Tibial nerve (tissue), 4 donors: ENCODE measurements at regions not wholly inside any gene's neighbourhood (a gene's known extent, or its start where the extent isn't known, plus 50 kb on each side); places are given as distances from the start of the nearest gene placed in this dataset.
A peak's percentile ranks its signal among the peaks of the same experiment; 100 is the strongest.

Source experiments
- DNase-seq, 2 donors: peaks; one replicate each; pipeline ENCODE4 v3.0.0-alpha.2; 2019; ENCODE audit warnings: low spot score in 2 of 2
- H3K27ac ChIP-seq, 4 donors: fragments of 200-600 bp; sonication (generic) in 3 of 4; one replicate each; pipeline ENCODE4 v1.5.1; 2017 to 2019; ENCODE audit warnings: mild to moderate bottlenecking in 1 of 4
- H3K27me3 ChIP-seq, 2 donors: fragments of 200-600 bp; sonication (generic) in 1 of 2; one replicate each; pipeline versions ENCODE4 v1.5.1 to v1.6.0; 2017 to 2019
- H3K36me3 ChIP-seq, 3 donors: fragments of 200-600 bp; sonication (generic); one replicate each; pipeline ENCODE4 v1.5.1; 2018 to 2019
- H3K4me1 ChIP-seq, 4 donors: fragments of 200-600 bp; sonication (generic) in 3 of 4; one replicate each; pipeline ENCODE4 v1.5.1; 2017 to 2019
- H3K4me3 ChIP-seq, 4 donors: fragments of 200-600 bp; sonication (generic) in 3 of 4; one replicate each; pipeline ENCODE4 v1.5.1; 2017 to 2019; ENCODE audit warnings: mild to moderate bottlenecking in 1 of 4, moderate library complexity in 1 of 4
- H3K9me3 ChIP-seq, 4 donors: fragments of 200-600 bp; sonication (generic) in 3 of 4; one replicate each; pipeline ENCODE4 v1.5.1; 2017 to 2019
- EP300 ChIP-seq, 2 donors: sonication (generic); formaldehyde crosslinking; IDR thresholded peaks; one replicate each; pipeline ENCODE4 v1.6.1; 2017; ENCODE audit warnings: antibody characterized with exemption in 2 of 2, mild to moderate bottlenecking in 1 of 2
- POLR2A ChIP-seq, 2 donors: fragments of 450-650 bp; IDR thresholded peaks; one replicate each; pipeline ENCODE4 v1.6.1; 2017; ENCODE audit warnings: antibody characterized with exemption in 2 of 2, mild to moderate bottlenecking in 2 of 2, moderate library complexity in 2 of 2
- WGBS, 2 donors: methylation state at CpG; one replicate each; pipeline ENCODE4 v1.1.5; 2018; 5-methylcytosine and 5-hydroxymethylcytosine counted together
- TF ChIP-seq, protein P1 (sequence below), 5 experiments: fragments of 200-600 bp in 3 of 5; fragments of 450-650 bp in 2 of 5; sonication (generic) in 3 of 5; IDR thresholded peaks; one replicate each; pipeline ENCODE4 v1.5.1; 2016 to 2019; ENCODE audit warnings: antibody characterized with exemption in 5 of 5, mild to moderate bottlenecking in 3 of 5, moderate library complexity in 2 of 5

DNA sequence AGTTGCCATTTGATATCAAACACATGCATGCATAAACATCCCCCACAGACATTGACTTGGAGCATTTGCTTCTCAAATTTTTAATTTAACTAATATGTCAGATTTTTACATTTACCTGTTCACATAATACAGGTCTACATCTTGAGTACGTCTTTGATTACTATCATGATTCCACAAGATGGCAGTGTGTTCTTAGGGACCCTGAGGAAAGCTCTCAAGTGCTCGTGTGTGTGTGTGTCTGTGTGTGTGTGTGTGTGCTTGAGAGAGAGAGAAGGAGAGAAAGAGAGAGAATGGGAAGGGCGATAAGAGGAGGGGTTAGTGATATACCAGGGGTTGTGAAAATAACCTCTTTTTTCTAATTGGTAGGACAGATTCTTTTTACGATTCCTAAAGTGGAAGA lies 167.1 kb upstream of the OR4E1 start:
- TF ChIP-seq, protein P1, sequence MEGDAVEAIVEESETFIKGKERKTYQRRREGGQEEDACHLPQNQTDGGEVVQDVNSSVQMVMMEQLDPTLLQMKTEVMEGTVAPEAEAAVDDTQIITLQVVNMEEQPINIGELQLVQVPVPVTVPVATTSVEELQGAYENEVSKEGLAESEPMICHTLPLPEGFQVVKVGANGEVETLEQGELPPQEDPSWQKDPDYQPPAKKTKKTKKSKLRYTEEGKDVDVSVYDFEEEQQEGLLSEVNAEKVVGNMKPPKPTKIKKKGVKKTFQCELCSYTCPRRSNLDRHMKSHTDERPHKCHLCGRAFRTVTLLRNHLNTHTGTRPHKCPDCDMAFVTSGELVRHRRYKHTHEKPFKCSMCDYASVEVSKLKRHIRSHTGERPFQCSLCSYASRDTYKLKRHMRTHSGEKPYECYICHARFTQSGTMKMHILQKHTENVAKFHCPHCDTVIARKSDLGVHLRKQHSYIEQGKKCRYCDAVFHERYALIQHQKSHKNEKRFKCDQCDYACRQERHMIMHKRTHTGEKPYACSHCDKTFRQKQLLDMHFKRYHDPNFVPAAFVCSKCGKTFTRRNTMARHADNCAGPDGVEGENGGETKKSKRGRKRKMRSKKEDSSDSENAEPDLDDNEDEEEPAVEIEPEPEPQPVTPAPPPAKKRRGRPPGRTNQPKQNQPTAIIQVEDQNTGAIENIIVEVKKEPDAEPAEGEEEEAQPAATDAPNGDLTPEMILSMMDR (IDR thresholded peaks at IDR 0.05), result no peak
- TF ChIP-seq POLR2A (IDR thresholded peaks at IDR 0.05) (no peak), EP300 (IDR thresholded peaks at IDR 0.05) (no peak)
- H3K27me3 ChIP-seq, result no peaks in the 10 kb centered on the region
- H3K9me3 ChIP-seq, result no peaks in the 10 kb centered on the region
- no peaks in the 10 kb centered on the region for H3K4me1 ChIP-seq
- DNase-seq, result no peak
- H3K27ac ChIP-seq, result no peak overlapping the region
- H3K36me3 ChIP-seq, result no peaks in the 10 kb centered on the region
- 15 to 17% methylated on average over 4 of the region's 4 CpGs for WGBS, 2 donors
- H3K4me3 ChIP-seq, result no peak overlapping the region

DNA sequence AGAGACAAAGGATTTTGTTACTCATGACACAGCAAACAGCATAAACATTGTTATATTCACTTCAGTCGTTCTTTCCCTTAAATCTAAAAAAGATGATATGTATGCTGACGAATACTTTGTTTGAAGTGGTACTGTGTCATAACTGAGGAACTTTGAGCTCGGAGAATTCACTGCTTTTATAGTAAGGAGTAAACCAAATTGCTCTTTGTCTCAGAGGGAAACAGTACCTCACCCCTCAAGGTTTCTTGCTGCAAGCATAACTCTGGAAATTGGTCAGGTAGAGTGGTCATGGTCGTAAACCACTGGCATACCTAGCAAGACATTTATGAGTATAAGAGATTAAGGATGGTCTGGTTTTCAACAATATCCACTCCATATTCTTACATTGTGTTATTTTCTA lies 160.2 kb upstream of the OR4E1 start:
- DNase-seq, result no peak
- H3K4me3 ChIP-seq, result no peak overlapping the region
- no peaks in the 10 kb centered on the region for H3K36me3 ChIP-seq
- WGBS, 2 donors, result 64 to 76% methylated on average over 4 of the region's 4 CpGs
- peaks cover 0 to 2% (median 0%) of the 10 kb centered on the region in 4 donors for H3K4me1 ChIP-seq
- no peaks in the 10 kb centered on the region for H3K27me3 ChIP-seq
- TF ChIP-seq, protein P1 (IDR thresholded peaks at IDR 0.05), result no peak
- H3K9me3 ChIP-seq, result peaks cover 0 to 5% (median 0%) of the 10 kb centered on the region in 4 donors
- no peak overlapping the region for H3K27ac ChIP-seq

DNA sequence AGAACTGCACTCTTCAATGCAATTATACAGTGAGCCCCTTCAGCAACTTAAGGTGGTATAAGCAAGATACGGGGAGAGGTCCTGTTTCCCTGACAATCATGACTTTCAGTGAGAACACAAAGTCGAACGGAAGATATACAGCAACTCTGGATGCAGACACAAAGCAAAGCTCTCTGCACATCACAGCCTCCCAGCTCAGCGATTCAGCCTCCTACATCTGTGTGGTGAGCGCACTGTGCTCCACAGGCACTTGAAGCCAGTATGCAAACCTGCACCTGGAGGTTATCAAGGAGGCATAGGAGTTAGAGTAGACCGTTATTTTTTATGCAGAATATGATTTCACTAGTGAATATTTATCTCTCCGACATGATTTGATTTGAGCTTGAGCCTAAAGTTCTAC lies 152.2 kb upstream of the OR4E1 start:
- H3K27ac ChIP-seq, result no peak overlapping the region
- no peaks in the 10 kb centered on the region for H3K36me3 ChIP-seq
- H3K4me3 ChIP-seq, result no peak overlapping the region
- H3K9me3 ChIP-seq, result no peaks in the 10 kb centered on the region
- DNase-seq, result no peak
- H3K4me1 ChIP-seq, result peaks cover 0 to 2% (median 0%) of the 10 kb centered on the region in 4 donors
- no peak for TF ChIP-seq POLR2A (IDR thresholded peaks at IDR 0.05)
- TF ChIP-seq, protein P1 (IDR thresholded peaks at IDR 0.05), result no peak
- no peak for TF ChIP-seq EP300 (IDR thresholded peaks at IDR 0.05)
- 77 to 78% methylated on average over 7 of the region's 7 CpGs for WGBS, 2 donors
- no peaks in the 10 kb centered on the region for H3K27me3 ChIP-seq

DNA sequence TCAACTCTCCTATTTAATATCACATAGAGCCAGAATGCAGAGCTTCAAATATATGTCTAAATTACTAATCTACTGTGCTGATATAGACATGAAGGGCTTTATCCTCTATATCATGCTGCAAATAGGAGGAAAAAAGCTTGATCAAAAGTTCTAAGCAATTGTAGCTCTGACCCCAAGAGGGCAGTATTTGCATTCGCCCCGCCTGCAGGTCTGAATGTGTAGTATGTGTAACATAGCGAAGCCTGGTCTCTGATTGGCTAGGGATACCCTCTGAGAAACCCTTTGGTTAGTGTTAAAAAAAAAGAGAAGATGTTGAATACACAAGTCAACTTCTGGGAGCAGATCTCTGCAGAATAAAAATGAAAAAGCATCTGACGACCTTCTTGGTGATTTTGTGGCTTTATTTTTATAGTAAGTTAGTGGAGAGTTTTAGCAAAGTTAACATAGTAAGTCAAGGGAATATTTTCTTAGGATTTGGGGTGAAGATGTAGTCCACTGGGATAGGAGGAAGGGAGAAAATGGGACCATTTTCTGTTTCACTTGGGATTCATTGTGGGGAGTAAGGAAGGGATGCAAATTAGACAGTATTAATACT lies 151.6 kb upstream of the OR4E1 start:
- Histone ChIP-seq H3K27ac (no peak overlapping the region), H3K9me3 (no peaks in the 10 kb centered on the region), H3K4me3 (no peak overlapping the region), H3K27me3 (no peaks in the 10 kb centered on the region), H3K36me3 (no peaks in the 10 kb centered on the region), H3K4me1 (peaks cover 0 to 2% (median 0%) of the 10 kb centered on the region in 4 donors)
- 19 to 22% methylated on average over 4 of the region's 4 CpGs for WGBS, 2 donors
- TF ChIP-seq, protein P1 (IDR thresholded peaks at IDR 0.05), result peak in 1 of 5 experiments; percentile 11
- TF ChIP-seq EP300 (IDR thresholded peaks at IDR 0.05) (no peak), POLR2A (IDR thresholded peaks at IDR 0.05) (no peak)
- DNase-seq, result no peak

DNA sequence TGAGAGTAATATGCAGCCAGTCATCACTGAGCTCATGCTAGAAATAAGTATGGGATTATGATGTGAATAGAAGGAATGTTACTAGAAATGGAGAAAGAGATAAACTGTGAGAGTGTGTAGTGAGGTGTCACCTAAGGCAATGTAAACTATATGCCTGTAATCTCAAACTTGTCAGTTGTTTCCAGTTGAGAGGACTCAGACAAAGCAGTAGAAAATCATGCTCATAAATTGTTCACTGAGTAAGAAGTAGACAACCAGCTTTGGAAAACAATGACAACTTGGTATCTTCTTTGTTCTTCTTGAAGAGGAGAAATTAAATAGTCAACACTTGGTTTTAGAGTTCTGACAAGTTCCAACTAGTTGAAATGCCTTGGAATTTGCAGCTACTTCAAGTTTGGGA lies 148.5 kb upstream of the OR4E1 start:
- H3K9me3 ChIP-seq, result peaks cover 0 to 6% (median under 1%) of the 10 kb centered on the region in 4 donors
- DNase-seq, result no peak
- H3K4me1 ChIP-seq, result no peaks in the 10 kb centered on the region
- H3K27ac ChIP-seq, result no peak overlapping the region
- H3K27me3 ChIP-seq, result no peaks in the 10 kb centered on the region
- H3K36me3 ChIP-seq, result no peaks in the 10 kb centered on the region
- no peak overlapping the region for H3K4me3 ChIP-seq
- no peak for TF ChIP-seq POLR2A (IDR thresholded peaks at IDR 0.05)
- TF ChIP-seq, protein P1 (IDR thresholded peaks at IDR 0.05), result no peak
- no peak for TF ChIP-seq EP300 (IDR thresholded peaks at IDR 0.05)
